GM12873 (cell line): ENCODE measurements at regions not wholly inside any gene's neighbourhood (a gene's known extent, or its start where the extent isn't known, plus 50 kb on each side); places are given as distances from the start of the nearest gene placed in this dataset.

Source experiments
- TF ChIP-seq, protein P1 (sequence below): IDR thresholded peaks from 2 replicates; pipeline ENCODE4 v1.5.1; 2012; ENCODE audit warnings: low read depth, mild to moderate bottlenecking, moderate library complexity, low read length, control low read depth; ENCODE audit not compliant: insufficient read depth; ENCODE audit errors: missing control alignments

DNA sequence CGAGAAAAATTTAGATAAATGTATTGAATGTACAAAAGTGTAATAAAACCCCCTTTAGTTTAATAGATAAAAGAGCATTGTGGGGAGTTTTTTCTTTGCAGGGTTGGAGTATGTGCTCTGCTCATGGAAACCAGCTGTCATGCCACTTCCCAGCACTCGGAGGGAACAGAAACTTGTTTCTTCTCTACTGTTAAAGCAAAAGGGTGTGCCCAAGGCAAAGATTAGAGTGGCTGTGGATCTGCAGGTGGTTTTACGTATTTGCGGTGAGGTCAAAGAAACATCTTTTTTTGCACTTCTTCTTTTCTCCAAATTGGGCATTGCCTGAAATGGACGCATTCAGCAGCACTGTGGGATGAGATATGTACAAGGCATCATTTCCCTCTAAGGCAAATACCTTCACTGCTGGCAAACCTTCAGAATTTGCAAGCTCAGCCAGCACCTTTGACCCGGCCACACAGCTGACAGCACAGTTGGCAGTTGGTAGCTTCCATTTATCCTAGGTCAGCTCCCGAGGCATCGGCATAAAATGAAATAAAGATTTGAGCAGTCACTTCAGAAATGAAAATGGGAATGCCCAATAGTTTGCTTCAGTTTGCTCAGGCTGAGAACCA, 178.4 kb upstream of the EYA4 start:
- TF ChIP-seq, protein P1, sequence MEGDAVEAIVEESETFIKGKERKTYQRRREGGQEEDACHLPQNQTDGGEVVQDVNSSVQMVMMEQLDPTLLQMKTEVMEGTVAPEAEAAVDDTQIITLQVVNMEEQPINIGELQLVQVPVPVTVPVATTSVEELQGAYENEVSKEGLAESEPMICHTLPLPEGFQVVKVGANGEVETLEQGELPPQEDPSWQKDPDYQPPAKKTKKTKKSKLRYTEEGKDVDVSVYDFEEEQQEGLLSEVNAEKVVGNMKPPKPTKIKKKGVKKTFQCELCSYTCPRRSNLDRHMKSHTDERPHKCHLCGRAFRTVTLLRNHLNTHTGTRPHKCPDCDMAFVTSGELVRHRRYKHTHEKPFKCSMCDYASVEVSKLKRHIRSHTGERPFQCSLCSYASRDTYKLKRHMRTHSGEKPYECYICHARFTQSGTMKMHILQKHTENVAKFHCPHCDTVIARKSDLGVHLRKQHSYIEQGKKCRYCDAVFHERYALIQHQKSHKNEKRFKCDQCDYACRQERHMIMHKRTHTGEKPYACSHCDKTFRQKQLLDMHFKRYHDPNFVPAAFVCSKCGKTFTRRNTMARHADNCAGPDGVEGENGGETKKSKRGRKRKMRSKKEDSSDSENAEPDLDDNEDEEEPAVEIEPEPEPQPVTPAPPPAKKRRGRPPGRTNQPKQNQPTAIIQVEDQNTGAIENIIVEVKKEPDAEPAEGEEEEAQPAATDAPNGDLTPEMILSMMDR, result no peak

DNA sequence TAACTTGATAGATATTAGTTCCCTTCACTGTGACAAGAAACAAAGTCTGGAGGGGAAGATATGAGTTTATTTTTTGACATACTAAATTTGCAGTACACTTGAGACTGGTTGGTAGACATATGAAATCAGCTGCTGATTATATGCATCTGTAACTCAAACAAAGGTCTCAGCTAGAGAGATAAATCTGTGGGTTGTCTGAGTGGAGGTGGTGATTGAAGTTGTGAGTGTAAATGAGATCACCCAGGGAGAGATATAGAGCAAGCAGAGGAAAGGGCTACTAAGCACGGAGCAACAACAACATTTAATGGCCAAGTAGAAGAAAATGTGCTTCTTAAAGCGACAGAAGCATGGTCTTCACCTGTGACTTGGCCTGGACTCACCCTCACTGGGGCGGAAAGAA, 173.2 kb upstream of the EYA4 start:
- TF ChIP-seq, protein P1, result no peak

DNA sequence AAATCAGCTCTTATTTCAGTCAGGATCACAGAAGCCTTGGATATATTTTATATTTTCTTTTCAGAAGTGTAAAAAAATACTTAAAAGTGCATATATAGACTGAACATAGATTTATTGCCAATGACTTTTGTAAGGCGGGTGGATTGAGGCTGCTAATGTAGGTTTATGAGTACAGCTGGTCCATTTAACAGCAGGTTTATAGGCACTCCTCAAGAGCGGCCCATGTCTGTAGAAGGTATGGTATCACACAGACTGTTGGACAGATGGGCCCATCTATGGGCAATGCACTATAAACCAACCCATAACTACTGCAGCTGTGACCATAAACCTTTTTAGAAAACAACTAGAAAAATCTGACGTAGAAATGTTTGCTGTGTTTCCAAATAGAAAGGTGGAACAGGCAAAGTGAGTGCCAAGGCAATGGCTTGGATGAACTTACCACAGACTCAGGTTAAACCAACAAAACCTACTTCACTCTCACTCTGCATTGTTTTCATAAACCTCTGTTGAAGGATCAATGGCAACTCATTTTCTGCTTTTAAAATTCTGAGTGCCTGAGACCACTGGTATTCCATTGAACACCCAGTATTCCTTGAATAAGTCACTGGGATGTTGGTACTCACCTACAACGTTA, 170.6 kb upstream of the EYA4 start:
- TF ChIP-seq, protein P1, result no peak

DNA sequence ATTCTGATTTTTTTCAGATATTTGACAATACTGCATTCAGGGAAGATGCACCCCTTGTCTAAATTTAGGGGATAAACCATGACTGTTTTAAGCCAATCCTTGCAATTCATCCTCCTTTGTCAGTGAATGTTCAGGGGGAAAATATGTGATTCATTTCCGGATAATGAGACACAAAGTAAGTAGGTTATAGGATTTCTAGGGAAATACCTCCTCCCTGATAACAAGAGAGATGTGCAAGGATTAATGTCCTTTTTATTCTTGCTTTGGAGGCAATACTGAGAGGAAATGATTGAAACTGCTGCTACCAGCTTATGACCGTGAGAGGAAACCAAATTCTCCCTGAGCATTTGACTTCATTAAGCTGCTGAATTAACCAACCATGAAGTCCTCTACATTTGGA, 161.3 kb upstream of the EYA4 start:
- TF ChIP-seq, protein P1, result no peak

DNA sequence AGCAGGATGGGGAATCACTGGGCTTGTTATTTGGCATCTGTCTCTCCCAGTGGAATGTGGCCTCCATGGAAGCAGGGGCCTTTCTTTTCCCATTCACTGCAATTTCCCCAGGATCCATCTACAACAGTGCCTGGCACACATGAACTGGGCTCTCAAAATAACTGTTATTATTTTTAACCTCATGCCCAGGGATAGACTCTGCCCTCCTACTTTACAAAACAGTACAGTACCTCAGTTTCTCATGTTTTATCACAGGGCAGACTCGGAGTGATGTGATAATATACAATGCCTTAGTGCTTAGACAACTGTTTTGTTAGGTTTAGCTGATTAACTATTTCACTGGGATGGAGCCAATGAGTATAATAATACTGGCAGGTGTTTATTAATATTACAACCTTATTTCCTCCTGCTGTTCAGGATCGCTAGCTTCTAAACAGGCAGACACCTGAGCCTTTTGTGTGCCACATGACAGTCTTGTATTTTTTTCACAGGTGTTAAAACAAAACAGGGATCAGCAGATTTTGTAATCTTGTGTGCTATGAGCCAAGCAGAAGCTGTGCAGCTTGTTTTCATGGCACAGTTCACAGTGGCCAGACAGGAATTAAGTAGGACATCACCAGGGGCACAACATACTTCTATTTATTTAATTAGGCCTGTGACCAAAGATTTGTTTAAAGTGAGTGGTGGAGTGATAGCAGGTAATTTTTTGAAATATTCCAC, 157.7 kb upstream of the EYA4 start:
- TF ChIP-seq, protein P1, result no peak

DNA sequence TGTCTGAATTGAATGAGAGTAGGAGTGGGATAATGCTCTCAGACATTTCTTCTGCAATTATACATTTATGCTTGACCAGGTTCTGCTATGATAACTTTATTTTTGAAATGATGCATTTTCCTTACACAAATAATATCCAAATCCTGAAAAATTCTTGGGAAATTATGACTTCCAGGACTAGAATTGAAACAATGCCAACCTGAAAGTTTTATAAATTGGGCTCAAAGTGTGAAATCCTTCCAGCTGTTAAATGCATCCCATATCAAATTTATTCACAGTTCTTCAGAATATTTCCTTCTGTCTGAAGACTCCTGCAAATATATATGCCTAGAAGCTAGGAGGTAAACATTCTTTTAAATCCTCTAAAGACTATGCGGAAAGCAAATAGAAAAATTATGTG, 155.7 kb upstream of the EYA4 start:
- TF ChIP-seq, protein P1, result no peak

DNA sequence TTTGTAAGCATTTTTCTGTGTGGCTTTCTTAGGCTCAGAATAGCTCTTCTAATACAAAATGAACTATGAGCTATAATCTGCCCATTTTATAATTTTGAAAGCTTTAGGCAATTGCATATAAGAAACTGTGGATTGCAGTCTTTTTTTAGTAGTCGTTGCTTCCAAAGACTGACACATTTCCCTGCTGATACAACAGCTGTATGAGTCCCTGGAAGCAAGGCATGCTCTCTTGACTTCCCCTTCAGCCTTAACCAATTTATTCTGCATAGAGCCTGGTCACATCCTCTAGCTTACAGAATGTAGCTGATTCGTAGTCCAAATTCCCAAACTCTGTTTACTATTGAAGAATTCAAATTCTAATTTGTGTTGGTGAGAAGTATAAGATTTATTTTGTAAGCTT, 155.3 kb upstream of the EYA4 start:
- TF ChIP-seq, protein P1, result no peak
